Hematopoietic multipotent progenitor cell treated with erythropoietin and hydrocortisone succinate and interleukin-3 and kit ligand, for 15 days (in vitro differentiated cells): ENCODE measurements at regions not wholly inside any gene's neighbourhood (a gene's known extent, or its start where the extent isn't known, plus 50 kb on each side); places are given as distances from the start of the nearest gene placed in this dataset.
"Not testable (repeated sequence)": the region's sequence is repeated elsewhere in the genome, so short reads cannot be mapped to it uniquely, and the experiment has no call there.

Source experiments
- DNase-seq: peaks from one replicate; pipeline ENCODE4 v3.0.0-alpha.2; 2015; ENCODE audit warnings: low spot score

DNA sequence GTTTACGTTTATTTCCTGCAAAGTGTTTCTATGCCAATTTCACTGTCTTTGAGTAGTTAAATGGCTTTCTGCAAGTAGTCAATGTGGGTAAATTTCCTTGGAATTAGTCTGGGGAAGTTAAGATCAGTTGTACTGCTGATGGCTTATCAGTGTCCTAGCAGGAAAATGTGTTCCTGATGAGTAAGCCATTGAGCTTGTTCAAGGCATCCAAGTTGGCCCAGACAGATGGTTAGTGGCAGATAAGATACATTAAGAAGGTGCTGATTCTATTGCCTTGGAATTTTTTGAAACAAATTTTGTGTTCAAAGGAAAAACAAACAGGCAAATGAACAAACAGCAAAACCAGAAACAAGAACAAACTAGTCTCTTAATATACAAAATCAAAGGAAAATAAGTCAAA lies 258.4 kb downstream of the MAP2K6 start:
- no peak for DNase-seq

DNA sequence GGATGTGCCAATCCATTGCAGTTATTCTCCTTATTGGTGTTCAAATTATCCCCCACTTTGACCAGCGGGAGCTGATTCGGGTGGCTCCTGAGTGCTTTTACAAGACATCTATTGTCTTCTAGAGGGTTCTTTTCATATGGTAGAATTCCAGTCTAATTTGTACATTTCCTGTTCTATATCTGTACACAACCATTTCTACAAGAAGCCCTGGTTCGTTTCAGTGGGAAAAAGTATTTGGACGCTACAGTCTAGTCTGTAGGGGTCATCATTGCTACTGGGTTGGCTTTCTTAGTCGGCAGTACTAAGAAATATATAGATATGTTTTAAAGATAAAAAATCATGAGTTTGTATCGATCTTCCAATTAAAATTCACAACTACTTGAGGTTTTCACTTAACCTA lies 262.6 kb downstream of the MAP2K6 start:
- no peak for DNase-seq

DNA sequence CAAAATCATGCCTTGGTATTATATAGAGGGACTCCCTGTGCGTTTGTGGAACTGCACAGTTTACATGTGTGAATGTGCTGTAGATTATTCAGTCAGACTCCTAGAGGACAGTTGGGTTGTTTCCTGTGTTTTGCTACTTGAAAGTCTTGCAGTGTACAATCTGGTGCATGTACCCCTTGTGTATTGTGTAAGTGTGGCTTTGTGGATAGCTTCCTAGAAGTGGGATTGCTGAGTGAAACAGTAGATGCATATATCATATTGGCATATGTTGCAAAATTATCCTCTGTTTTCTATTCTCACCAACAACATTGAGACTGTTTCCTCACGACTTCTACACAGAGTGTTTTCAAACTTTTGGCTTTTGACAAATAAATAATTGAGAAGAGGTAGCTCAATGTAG lies 263.7 kb downstream of the MAP2K6 start:
- no peak for DNase-seq

DNA sequence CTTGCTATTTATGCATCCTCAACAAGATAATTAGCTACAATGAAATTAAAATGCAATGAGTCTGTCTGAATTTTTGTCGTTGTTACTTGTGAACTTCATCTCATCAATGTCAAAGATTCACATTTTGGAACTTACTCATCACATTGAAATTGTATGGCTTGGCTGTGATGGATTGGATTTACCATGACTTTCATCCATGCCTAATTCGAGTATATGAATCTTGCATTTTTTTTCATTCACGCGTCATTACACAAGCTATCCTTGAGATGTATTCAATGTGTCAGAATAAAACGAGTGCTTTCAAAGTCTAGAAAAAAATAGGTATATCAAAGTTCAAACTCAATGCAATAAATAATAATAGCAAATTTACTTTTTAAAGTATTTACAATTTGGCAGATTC lies 265.3 kb downstream of the MAP2K6 start:
- no peak for DNase-seq

DNA sequence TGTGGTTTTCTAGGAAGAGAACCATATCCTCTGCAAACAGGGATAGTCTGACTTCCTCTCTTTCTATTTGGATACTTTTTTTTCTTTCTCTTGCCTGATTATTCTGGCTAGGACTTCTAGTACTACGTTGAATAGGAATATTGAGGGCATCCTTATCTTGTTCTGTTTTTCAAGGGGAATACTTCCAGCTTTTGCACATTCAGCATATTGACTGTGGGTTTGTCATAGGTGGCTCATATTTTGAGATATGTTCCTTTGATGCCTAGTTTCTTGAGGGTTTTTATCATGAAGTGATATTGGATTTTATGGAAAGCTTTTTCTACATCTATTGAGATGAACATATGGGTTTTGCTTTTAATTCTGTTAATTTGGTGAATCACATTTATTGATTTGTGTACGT lies 269.8 kb downstream of the MAP2K6 start:
- DNase-seq, result no peak

DNA sequence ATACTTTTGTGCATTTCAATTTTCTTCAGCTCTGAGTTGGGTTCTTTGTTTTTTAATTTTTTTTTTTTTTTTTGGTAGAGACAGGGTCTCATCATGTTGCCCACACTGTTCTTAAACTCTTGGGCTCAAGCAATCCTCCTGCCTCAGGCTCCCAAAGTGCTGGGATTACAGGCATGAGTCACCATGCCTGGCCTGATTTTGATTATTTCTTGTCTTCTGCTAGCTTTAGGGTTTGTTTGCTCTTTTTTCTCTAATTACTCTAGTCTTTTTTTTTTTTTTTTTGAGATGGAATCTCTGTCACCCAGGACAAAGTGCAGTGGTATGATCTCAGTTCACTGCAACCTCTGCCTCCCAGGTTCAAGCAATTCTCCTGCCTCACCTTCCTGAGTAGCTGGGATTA lies 270.7 kb downstream of the MAP2K6 start:
- not testable (repeated sequence) for DNase-seq

DNA sequence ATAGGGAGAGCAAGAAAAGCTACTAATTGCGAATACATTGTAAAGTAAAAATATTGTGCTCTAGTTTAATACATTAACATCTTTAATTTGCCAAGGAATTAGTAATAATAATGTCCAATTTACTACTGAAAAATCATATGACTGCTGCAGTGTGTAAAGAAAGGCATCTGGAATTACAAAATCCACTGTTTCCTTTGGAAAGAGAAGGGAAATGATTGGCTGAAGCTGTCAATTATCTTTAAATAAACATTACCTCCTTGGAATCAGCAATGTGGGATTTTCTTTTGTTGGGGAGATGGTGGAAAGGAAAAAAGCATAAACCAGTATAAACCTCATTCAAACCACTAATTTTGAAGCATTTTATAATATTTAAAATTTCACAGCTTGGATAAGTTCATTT lies 276.0 kb downstream of the MAP2K6 start:
- DNase-seq, result no peak

DNA sequence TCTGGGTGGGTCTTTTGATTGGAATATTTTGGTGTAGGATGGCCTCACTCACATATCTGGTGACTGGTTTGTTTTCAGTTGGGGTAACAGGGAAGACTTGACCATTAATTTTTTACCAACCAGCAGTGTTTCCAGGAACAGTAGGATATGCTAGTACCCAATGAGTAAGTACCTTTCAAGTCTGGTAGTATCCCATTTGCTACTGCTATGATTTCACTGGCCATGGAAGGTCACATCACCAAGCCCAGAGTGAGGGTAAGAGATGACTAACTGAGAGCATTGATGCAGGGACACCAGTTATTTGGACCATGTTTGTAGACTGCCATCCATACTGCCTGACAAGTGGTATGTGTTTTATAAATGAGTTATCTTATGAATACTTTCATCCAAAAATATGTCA lies 277.7 kb downstream of the MAP2K6 start:
- DNase-seq, result no peak

DNA sequence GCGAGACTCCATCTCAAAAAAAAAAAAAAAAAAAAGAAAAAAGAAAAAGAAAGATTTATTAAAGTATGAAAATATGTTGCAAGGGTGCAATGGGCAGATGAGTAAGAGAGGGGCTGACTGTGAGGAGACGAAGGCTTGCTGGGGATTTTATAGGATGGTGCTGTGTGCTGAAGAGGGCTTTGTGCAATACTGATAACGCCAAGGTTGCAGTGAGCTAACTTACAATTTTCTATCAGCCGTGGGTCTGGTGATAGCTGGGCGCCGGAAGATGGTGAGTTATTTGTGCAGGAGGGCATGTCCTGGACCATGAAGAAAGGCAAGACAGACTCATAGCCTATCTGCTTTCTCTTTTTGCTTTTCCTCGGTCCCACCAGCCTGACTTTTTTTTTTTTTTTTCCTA lies 281.1 kb downstream of the MAP2K6 start:
- DNase-seq, result no peak

DNA sequence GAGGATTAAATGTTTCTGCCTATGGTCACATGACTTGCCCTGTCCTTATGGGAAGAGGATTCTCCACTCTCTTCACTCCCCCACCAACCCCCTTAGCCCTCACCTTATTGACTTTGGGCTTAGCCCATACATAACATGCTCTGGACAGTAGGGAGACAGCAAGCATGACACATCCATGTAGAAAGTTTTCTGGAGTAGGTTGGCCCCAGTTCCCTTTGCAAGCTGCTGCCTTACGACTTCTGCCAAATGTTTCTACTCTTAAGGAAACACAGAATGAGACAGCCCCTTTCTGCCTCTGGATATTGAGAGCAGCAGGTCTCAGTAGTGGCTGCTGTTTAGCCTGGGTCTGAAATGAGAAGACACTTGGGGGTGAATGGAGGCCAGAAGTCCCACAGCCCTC lies 282.2 kb downstream of the MAP2K6 start:
- no peak for DNase-seq

DNA sequence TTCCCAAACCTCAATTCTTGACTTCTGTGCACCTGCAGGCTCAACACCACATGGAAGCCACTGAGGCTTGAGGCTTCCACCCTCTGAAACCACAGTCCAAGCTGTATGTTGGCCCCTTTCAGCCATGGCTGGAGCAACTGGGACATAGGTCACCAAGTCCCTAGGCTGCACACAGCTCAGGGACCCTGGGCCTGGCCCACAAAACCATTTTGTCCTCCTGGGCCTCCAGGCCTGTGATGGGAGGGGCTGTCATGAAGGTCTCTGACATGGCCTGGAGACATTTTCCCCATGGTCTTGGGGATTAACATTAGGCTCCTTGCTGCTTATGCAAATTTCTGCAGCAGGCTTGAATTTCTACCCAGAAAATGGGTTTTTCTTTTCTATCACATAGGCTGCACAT lies 283.9 kb downstream of the MAP2K6 start:
- DNase-seq, result not testable (repeated sequence)

DNA sequence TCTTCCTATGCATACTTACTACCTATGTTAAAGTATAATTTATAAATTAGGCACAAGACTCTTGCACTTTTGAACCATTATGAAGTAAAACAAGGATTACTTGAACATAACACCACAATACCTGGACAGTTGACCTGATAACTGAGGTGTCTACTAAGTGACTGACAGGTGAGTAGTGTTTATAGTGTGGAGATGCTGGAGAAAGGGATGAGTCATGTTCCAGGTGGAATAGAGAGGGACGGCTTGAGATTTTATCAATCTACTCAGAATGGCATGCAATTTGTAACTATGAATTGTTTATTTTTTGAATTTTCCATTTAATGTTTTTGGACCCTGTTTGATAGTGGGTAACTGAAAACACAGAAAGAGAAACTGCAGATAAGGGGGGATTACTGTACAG lies 287.6 kb downstream of the MAP2K6 start:
- DNase-seq, result no peak

DNA sequence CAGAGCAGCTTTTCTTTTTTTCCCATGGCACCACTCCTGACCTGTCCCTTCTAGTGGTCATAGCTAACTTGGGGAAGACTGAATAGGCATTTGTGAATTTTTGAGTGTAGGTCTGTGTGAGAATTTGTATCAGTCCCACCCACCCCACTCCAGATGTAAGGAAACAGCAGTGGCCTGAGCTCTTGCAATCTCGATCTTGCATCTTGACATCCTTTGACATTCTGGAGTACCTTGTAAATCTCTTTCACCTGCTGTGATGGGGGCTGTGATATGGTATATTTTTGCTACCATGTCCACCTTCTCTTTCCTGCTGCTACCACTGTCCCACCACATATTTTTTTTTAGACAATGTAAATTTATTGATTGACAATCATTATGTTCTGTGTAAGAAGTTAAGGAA lies 289.3 kb downstream of the MAP2K6 start:
- no peak for DNase-seq

DNA sequence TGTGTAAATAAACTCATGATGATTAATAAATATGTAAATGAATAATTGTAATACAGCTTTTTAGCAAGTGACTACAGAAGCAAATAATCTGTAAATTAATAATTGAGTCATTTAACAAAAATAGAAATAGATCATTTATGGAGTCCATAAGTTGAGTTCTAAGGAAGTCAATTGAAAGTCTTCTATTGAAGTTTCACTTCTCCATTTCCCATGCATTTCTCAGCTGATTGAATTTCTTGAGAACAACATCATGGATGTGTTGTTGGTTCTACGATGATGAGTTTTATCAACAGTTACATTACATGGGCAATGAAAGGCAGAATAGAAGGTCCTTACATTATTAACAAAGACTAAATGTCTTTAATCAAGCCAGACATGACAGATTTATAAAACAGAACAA lies 290.4 kb downstream of the MAP2K6 start:
- DNase-seq, result no peak

DNA sequence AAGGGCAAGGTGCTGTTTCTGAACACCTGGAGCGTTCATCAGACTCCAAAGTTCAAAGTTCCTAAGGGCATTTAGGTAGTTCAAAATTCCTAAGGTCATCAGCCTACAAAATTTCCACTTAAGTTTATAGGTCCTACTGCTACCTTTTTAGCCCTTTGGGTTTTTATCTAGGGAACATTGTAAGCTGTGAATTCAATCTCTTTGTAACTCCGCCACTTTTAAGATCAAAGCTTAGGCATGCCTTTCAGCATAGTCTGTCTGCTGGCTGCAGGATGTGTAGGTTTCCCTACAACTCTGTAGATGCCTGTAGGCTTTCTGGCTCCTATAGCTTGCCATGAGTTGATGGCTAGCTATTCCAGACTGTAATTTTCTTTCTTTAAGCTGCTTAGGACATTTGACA lies 291.6 kb downstream of the MAP2K6 start:
- no peak for DNase-seq

DNA sequence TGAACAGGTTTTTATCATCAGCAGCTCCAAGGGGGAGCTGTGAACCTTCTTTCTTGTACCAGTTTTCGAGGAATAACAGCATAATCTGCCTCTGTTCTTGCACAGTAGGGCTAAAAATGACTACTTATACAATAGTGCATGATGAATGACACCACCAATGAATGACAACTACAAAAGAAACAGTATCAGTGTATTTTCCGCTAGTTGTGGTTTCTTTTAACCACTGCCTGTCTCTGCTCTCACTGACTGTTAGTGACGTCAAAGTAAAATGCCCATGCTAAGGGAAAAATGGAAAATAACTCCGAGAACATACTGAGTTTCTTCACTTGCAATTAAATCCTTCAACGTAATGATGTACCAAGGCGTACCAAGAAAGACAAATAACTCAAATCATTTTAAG lies 294.9 kb downstream of the MAP2K6 start:
- no peak for DNase-seq

DNA sequence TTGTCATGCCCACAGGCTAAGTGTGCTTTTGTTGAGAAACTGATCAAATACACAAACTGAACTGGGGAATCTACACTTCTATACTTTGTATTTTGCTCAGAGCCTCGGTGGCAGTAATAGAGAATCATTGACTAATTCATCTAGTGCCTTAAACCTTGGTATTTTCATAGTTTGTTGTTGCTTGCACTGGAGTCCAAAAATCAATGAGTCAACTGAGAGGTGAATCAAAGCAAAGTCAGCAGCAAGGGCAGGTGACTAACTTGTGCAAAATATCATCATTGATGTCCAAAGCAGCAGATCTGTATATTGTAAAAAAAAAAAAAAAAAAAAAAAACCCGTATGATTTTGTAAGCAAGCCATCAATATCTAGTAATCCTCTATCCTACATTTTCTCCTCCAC lies 296.4 kb downstream of the MAP2K6 start:
- DNase-seq, result no peak

DNA sequence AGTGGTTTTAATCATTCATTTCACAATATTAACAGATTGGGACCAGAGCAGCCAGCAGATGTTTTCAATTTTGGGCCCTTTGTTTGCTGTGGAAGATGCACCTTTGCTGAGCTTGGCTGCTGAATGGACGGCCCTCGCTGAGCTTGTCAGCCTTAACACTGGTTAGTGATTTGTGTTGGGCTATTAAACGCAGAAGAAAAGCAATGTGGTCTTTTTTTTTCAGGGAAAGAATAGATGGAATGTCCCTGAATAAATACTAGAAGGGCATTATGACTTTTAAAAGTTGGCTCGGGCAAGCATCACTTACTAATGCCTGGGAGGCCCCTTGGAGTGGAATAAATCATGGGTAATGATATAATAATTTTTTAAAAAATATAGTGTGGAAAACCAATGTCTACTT lies 297.0 kb downstream of the MAP2K6 start:
- DNase-seq, result no peak

DNA sequence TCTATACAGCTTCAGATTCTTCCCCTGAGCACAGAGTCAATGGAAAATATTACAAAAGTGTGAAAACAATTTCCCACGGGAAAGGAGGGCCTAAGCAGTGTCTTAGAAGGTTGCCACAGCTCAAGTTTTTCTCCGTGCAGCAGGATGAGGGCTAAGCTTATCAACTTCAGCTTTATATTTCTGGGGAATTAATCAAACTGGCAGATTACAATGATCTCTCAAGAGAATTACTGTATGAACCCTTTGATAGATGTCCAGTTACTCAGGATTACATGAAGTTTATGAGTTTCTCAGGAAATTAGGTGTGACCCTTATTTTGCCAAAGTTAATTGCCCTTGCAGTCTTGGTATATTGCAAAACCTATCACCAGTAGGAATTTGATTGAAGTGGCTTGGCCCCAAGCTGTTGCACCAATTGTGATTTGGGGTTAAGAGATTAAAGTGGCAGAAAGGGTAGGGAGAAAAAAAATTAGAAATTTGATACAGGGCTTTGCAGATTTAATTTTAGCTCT lies 298.4 kb downstream of the MAP2K6 start:
- no peak for DNase-seq

DNA sequence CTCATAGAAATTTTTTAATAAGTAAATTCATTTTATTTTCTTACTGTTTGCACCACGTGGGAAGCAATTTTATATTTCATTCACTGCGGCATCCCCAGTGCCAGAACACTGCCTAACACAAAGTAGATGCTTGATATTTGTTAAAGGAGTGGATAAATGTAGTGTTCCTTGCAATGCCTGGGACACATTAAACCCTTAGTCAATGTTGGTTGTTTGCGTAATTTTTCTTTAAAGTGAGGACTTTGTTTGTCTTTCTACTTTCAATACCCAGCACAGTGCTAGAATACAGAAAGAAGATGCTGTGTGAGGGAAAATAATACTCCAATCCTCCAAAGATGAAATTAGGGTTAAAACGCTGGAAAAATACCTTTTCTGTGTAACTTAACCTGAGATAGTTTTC lies 299.3 kb downstream of the MAP2K6 start:
- DNase-seq, result no peak

DNA sequence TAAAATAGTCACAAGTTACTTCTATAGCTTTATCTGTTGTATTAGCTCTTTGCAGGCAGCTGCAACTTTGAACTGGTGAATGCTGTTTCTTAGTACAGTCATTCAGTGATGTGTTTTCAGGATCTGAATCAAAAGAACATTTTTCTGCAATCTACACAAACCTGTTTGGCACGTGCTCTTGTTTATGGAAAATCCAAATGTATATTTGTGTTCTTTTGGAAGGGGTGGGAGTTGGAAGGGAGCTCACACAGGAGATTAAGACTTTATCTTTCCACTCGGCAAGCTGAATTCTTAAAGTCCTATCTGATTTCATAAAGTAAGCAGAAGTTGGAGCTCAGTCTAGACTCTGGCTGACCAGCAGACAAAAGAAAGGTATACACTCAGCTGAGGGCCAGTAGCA lies 300.2 kb downstream of the MAP2K6 start:
- DNase-seq, result no peak

DNA sequence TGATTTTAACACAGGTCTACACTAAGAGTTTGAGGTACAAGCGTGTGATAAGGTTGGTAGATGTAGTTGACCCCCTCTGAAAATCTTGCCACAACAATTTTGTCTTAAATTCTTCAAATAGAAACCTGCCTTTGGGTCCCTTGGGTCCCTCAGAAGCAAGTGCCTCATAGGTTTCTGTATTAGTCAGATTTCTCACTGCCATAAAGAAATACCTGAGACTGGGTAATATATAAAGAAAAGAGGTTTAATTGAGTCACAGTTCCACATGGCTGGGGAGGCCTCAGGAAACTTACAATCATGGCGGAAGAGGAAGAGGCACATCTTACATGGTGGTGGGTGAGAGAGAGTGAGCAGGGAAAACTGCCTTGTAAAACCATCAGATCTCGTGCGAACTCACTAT lies 301.2 kb downstream of the MAP2K6 start:
- DNase-seq, result no peak

DNA sequence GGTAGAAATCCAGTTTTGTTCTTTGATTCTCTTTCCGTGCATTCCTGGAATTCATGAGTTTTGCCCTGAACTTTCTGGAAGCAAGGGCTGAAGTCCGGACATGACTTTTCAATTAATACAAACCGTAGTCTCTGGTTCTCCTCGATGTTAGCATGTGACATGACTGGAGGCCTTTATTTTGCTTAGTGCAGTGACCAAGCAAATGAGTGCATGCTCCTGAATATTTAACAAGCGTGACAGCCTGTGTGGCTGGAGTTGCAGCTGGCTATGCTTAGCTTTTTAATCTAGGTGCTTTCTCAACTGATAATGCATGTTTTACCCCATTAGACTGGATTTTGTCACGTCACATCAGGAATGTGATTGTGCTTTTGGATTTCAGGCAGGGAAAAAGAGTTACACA lies 302.1 kb downstream of the MAP2K6 start:
- DNase-seq, result no peak

DNA sequence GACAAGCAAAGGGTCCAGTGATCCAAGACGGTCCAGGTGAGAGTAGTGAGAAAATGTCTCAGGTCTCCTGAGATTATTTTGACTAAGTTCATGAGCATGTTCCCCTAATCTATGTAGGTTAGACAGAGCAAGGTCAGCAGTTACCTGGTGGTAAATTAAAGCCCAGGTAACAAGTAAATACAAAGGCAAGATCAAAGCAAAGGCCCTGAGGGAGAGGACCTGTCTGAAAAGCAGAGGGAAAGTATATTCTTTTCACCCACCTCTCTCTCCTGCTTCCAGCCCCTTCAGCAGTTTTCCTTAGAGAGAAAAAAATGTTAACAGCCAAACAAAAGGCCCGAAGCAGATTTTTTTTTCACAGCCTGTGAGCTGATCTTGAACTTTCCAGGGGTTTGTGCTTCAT lies 302.7 kb downstream of the MAP2K6 start:
- DNase-seq, result no peak

DNA sequence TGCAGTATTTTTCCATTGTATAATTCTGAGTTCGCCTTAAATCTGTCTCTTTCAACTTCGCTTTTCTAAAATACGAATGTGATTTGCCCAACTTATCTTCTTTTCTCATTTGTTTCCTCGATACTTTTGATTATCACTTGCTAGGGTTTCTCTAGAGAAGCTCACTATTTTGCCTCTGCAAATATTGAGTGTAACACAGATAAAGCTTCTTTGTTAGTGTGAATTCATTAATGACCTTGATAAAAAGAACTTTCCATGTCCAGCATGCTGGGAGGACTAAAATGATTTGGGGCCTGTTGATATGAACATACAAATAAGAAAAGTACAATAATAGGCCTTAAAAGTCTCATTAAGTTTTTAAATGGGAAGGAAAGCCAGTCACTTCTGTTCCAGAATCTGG lies 303.3 kb downstream of the MAP2K6 start:
- DNase-seq, result no peak
